HepG2 (cell line): ENCODE measurements at regions not wholly inside any gene's neighbourhood (a gene's known extent, or its start where the extent isn't known, plus 50 kb on each side); places are given as distances from the start of the nearest gene placed in this dataset.

Experiments
- DNMT3B ChIP-seq: conservative IDR thresholded peaks from 2 replicates; pipeline ENCODE4 v1.6.1; 2016; ENCODE audit warnings: missing biosample characterization, control low read depth
- ELF3 ChIP-seq: IDR thresholded peaks from 2 replicates; pipeline ENCODE4 v1.6.1; 2016; ENCODE audit warnings: missing genetic modification reagents, missing compliant biosample characterization
- FLYWCH1 ChIP-seq: sonication (generic); formaldehyde crosslinking; IDR thresholded peaks from 2 replicates; pipeline ENCODE4 v1.8.1; 2023; ENCODE audit warnings: mild to moderate bottlenecking, missing genetic modification reagents
- KLF12 ChIP-seq: sonication (generic); formaldehyde crosslinking; IDR thresholded peaks from 2 replicates; pipeline ENCODE4 v1.4.0; 2020; ENCODE audit warnings: missing genetic modification reagents, borderline replicate concordance
- MED1 ChIP-seq: sonication (generic); formaldehyde crosslinking; IDR thresholded peaks from 2 replicates; pipeline ENCODE4 v1.4.0; 2020; ENCODE audit warnings: missing genetic modification reagents
- MEIS2 ChIP-seq: sonication (generic); formaldehyde crosslinking; IDR thresholded peaks from 2 replicates; pipeline ENCODE4 v1.9.0; 2021; ENCODE audit warnings: mild to moderate bottlenecking, missing genetic modification reagents
- MXD4 ChIP-seq: IDR thresholded peaks from 2 replicates; pipeline ENCODE4 v1.6.1; 2016; ENCODE audit warnings: mild to moderate bottlenecking, missing biosample characterization, missing genetic modification reagents
- PHB2 ChIP-seq: fragments of 450-650 bp; IDR thresholded peaks from 2 replicates; pipeline ENCODE4 v1.6.1; 2018; ENCODE audit not compliant: partially characterized antibody
- TBX2 ChIP-seq: sonication (generic); formaldehyde crosslinking; IDR thresholded peaks from 2 replicates; pipeline ENCODE4 v1.5.0; 2020; ENCODE audit warnings: missing genetic modification reagents, mild to moderate bottlenecking, borderline replicate concordance
- ZMYM2 ChIP-seq: sonication (generic); formaldehyde crosslinking; IDR thresholded peaks from 2 replicates; pipeline ENCODE4 v1.8.0; 2022; ENCODE audit warnings: mild to moderate bottlenecking, missing genetic modification reagents
- ZMYM4 ChIP-seq: sonication (generic); formaldehyde crosslinking; IDR thresholded peaks from 2 replicates; pipeline ENCODE4 v1.8.1; 2023; ENCODE audit warnings: mild to moderate bottlenecking, missing genetic modification reagents
- ZNF136 ChIP-seq: sonication (generic); formaldehyde crosslinking; IDR thresholded peaks from 2 replicates; pipeline ENCODE4 v1.8.1; 2022; ENCODE audit warnings: low read depth, mild to moderate bottlenecking, moderate library complexity, missing genetic modification reagents
- ZNF3 ChIP-seq: IDR thresholded peaks from 2 replicates; pipeline ENCODE4 v1.7.0; 2017; ENCODE audit warnings: inconsistent platforms
- ZNF790 ChIP-seq: sonication (generic); formaldehyde crosslinking; IDR thresholded peaks from 2 replicates; pipeline ENCODE4 v1.8.0; 2022; ENCODE audit warnings: missing genetic modification reagents, mild to moderate bottlenecking, borderline replicate concordance
- TF ChIP-seq, protein P1 (sequence below): sonication (generic); formaldehyde crosslinking; IDR thresholded peaks from 2 replicates; pipeline ENCODE4 v1.8.0; 2022; ENCODE audit warnings: mild to moderate bottlenecking, missing genetic modification reagents, moderate library complexity
- TF ChIP-seq, protein P2 (sequence below): sonication (generic); formaldehyde crosslinking; IDR thresholded peaks from 2 replicates; pipeline ENCODE4 v1.8.1; 2022; ENCODE audit warnings: mild to moderate bottlenecking, missing genetic modification reagents
- TF ChIP-seq, protein P3 (sequence below): sonication (generic); formaldehyde crosslinking; IDR thresholded peaks from 2 replicates; pipeline ENCODE4 v1.4.0; 2020; ENCODE audit warnings: mild to moderate bottlenecking, missing genetic modification reagents
- TF ChIP-seq, protein P4 (sequence below): IDR thresholded peaks from 2 replicates; pipeline ENCODE4 v1.6.1; 2016; ENCODE audit warnings: low read depth, missing genetic modification reagents, missing compliant biosample characterization

DNA sequence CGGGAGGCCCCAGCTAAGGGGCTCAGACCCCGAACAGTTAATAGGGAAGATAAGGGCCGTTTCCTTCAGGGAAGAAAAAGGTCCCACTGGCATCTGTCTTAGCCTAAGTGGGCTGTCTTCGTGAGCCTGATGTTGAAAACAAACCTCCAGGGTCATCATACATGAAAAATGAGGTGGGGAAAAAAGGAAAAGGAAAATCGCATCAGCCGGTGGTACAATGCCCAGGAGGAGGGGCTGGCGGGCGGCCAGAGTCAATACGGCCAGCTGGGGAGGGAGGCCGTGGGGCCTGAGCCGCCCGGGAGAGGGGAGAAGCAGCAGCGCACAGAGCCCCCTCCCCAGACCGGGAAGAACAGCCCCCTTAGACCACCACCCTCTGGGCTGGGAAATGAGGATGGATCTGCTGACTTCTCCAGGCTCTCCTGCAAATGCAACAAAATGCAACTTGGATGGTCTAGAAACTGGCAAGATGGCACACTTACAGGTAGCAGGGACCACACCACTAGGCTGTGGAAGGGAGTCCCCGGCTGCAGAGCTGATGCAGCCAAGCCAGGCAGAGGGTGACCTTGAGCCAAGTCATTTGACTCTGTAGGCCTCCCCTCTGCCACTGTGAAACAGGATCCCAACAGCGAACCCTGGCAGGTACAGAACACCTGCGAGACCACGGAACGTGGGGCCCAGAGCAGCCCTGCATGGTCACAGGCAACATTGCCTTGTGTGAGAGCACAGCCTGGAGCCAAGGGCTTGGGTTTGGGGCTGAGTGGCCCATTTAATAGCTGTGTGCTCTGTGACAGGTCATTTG is 448.5 kb downstream of the SOX9 start (continued):
- TF ChIP-seq, protein P1, sequence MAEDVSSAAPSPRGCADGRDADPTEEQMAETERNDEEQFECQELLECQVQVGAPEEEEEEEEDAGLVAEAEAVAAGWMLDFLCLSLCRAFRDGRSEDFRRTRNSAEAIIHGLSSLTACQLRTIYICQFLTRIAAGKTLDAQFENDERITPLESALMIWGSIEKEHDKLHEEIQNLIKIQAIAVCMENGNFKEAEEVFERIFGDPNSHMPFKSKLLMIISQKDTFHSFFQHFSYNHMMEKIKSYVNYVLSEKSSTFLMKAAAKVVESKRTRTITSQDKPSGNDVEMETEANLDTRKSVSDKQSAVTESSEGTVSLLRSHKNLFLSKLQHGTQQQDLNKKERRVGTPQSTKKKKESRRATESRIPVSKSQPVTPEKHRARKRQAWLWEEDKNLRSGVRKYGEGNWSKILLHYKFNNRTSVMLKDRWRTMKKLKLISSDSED (CRISPR knock-in tag): no peak
- TF ChIP-seq ZMYM2 (CRISPR knock-in tag): no peak
- TF ChIP-seq MED1 (CRISPR knock-in tag): no peak
- TF ChIP-seq, protein P2, sequence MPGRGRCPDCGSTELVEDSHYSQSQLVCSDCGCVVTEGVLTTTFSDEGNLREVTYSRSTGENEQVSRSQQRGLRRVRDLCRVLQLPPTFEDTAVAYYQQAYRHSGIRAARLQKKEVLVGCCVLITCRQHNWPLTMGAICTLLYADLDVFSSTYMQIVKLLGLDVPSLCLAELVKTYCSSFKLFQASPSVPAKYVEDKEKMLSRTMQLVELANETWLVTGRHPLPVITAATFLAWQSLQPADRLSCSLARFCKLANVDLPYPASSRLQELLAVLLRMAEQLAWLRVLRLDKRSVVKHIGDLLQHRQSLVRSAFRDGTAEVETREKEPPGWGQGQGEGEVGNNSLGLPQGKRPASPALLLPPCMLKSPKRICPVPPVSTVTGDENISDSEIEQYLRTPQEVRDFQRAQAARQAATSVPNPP (CRISPR knock-in tag): no peak
- TF ChIP-seq ZMYM4: no peak
- no peak for TF ChIP-seq FLYWCH1
- no peak for TF ChIP-seq MXD4 (CRISPR knock-in tag)
- TF ChIP-seq ZNF136 (CRISPR knock-in tag): 0 out of 2 replicates have a peak, but pooled peaks have one; percentile 56
- TF ChIP-seq, protein P3, sequence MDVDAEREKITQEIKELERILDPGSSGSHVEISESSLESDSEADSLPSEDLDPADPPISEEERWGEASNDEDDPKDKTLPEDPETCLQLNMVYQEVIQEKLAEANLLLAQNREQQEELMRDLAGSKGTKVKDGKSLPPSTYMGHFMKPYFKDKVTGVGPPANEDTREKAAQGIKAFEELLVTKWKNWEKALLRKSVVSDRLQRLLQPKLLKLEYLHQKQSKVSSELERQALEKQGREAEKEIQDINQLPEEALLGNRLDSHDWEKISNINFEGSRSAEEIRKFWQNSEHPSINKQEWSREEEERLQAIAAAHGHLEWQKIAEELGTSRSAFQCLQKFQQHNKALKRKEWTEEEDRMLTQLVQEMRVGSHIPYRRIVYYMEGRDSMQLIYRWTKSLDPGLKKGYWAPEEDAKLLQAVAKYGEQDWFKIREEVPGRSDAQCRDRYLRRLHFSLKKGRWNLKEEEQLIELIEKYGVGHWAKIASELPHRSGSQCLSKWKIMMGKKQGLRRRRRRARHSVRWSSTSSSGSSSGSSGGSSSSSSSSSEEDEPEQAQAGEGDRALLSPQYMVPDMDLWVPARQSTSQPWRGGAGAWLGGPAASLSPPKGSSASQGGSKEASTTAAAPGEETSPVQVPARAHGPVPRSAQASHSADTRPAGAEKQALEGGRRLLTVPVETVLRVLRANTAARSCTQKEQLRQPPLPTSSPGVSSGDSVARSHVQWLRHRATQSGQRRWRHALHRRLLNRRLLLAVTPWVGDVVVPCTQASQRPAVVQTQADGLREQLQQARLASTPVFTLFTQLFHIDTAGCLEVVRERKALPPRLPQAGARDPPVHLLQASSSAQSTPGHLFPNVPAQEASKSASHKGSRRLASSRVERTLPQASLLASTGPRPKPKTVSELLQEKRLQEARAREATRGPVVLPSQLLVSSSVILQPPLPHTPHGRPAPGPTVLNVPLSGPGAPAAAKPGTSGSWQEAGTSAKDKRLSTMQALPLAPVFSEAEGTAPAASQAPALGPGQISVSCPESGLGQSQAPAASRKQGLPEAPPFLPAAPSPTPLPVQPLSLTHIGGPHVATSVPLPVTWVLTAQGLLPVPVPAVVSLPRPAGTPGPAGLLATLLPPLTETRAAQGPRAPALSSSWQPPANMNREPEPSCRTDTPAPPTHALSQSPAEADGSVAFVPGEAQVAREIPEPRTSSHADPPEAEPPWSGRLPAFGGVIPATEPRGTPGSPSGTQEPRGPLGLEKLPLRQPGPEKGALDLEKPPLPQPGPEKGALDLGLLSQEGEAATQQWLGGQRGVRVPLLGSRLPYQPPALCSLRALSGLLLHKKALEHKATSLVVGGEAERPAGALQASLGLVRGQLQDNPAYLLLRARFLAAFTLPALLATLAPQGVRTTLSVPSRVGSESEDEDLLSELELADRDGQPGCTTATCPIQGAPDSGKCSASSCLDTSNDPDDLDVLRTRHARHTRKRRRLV (CRISPR knock-in tag): no peak
- peak; percentile 72 for TF ChIP-seq TBX2 (CRISPR knock-in tag)
- no peak for TF ChIP-seq ELF3 (CRISPR knock-in tag)
- TF ChIP-seq ZNF790 (CRISPR knock-in tag): no peak
- TF ChIP-seq ZNF3 (CRISPR knock-in tag): no peak
- no peak for TF ChIP-seq PHB2
- TF ChIP-seq, protein P4, sequence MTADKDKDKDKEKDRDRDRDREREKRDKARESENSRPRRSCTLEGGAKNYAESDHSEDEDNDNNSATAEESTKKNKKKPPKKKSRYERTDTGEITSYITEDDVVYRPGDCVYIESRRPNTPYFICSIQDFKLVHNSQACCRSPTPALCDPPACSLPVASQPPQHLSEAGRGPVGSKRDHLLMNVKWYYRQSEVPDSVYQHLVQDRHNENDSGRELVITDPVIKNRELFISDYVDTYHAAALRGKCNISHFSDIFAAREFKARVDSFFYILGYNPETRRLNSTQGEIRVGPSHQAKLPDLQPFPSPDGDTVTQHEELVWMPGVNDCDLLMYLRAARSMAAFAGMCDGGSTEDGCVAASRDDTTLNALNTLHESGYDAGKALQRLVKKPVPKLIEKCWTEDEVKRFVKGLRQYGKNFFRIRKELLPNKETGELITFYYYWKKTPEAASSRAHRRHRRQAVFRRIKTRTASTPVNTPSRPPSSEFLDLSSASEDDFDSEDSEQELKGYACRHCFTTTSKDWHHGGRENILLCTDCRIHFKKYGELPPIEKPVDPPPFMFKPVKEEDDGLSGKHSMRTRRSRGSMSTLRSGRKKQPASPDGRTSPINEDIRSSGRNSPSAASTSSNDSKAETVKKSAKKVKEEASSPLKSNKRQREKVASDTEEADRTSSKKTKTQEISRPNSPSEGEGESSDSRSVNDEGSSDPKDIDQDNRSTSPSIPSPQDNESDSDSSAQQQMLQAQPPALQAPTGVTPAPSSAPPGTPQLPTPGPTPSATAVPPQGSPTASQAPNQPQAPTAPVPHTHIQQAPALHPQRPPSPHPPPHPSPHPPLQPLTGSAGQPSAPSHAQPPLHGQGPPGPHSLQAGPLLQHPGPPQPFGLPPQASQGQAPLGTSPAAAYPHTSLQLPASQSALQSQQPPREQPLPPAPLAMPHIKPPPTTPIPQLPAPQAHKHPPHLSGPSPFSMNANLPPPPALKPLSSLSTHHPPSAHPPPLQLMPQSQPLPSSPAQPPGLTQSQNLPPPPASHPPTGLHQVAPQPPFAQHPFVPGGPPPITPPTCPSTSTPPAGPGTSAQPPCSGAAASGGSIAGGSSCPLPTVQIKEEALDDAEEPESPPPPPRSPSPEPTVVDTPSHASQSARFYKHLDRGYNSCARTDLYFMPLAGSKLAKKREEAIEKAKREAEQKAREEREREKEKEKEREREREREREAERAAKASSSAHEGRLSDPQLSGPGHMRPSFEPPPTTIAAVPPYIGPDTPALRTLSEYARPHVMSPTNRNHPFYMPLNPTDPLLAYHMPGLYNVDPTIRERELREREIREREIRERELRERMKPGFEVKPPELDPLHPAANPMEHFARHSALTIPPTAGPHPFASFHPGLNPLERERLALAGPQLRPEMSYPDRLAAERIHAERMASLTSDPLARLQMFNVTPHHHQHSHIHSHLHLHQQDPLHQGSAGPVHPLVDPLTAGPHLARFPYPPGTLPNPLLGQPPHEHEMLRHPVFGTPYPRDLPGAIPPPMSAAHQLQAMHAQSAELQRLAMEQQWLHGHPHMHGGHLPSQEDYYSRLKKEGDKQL: no peak
- TF ChIP-seq MEIS2 (CRISPR knock-in tag): no peak
- no peak for TF ChIP-seq DNMT3B (CRISPR knock-in tag)
- TF ChIP-seq KLF12 (CRISPR knock-in tag): no peak
